Lung (tissue), 11 donors: ENCODE measurements at regions not wholly inside any gene's neighbourhood (a gene's known extent, or its start where the extent isn't known, plus 50 kb on each side); places are given as distances from the start of the nearest gene placed in this dataset.
A peak's percentile ranks its signal among the peaks of the same experiment; 100 is the strongest.

Experiments
- ATAC-seq: fragments of 200-7000 bp; cut with Tn5 transposase; one replicate; pipeline ENCODE4 v1.9.1; 2020; ENCODE audit warnings: moderate number of reproducible peaks; ENCODE audit not compliant: insufficient read depth, low FRiP score
- DNase-seq, 3 donors: peaks; one replicate each; pipeline ENCODE4 v3.0.0-alpha.2; 2013 to 2017
- H3K27ac ChIP-seq, 2 donors: one replicate each; pipeline ENCODE4 v1.5.1; 2013; ENCODE audit warnings: mild to moderate bottlenecking in 2 of 2, moderate library complexity in 2 of 2, control low read depth in 1 of 2, inconsistent platforms in 1 of 2, low read depth in 1 of 2, low read length in 1 of 2
- H3K27me3 ChIP-seq, 3 donors: one replicate each; pipeline ENCODE4 v1.5.1; 2013; ENCODE audit warnings: low read length in 2 of 3; ENCODE audit not compliant: control insufficient read depth in 3 of 3, insufficient read depth in 3 of 3
- H3K36me3 ChIP-seq, 4 donors: one replicate each; pipeline ENCODE4 v1.5.1; 2013; ENCODE audit warnings: low read length in 4 of 4, mild to moderate bottlenecking in 1 of 4, moderate library complexity in 1 of 4; ENCODE audit not compliant: control insufficient read depth in 4 of 4, insufficient read depth in 4 of 4
- H3K4me1 ChIP-seq, 5 donors: one replicate each; pipeline ENCODE4 v1.5.1; 2013; ENCODE audit warnings: low read length in 5 of 5, mild to moderate bottlenecking in 2 of 5, moderate library complexity in 1 of 5; ENCODE audit not compliant: control insufficient read depth in 5 of 5, insufficient read depth in 5 of 5
- H3K4me3 ChIP-seq: one replicate; pipeline ENCODE4 v1.5.1; 2013; ENCODE audit warnings: mild to moderate bottlenecking, control low read depth, moderate library complexity
- H3K9ac ChIP-seq, 2 donors: one replicate each; pipeline ENCODE4 v1.5.1; 2013; ENCODE audit warnings: low read length in 2 of 2, control low read depth in 1 of 2; ENCODE audit not compliant: insufficient read depth in 1 of 2
- H3K9me3 ChIP-seq, 4 donors: one replicate each; pipeline ENCODE4 v1.5.1; 2013; ENCODE audit warnings: low read length in 3 of 4, mild to moderate bottlenecking in 1 of 4, moderate library complexity in 1 of 4; ENCODE audit not compliant: control insufficient read depth in 4 of 4, insufficient read depth in 3 of 4
- WGBS, 2 donors: extraction: QIAGEN DNeasy Blood & Tissue Kit; methylation state at CpG; one replicate each; pipeline ENCODE4 v1.1.7; 2013; 5-methylcytosine and 5-hydroxymethylcytosine counted together
- TF ChIP-seq, protein P1 (sequence below): IDR thresholded peaks from 2 replicates; pipeline ENCODE4 v1.5.1; 2012; ENCODE audit warnings: mild to moderate bottlenecking; ENCODE audit errors: control extremely low read depth, extremely low read depth
- donor health status: control.
- donor health status: control.
- donor health status: Bipolar disorder and iron deficiency.
- donor health status: healthy.
- donor health status: DM: yes; HTN: yes; CAD: no.

DNA sequence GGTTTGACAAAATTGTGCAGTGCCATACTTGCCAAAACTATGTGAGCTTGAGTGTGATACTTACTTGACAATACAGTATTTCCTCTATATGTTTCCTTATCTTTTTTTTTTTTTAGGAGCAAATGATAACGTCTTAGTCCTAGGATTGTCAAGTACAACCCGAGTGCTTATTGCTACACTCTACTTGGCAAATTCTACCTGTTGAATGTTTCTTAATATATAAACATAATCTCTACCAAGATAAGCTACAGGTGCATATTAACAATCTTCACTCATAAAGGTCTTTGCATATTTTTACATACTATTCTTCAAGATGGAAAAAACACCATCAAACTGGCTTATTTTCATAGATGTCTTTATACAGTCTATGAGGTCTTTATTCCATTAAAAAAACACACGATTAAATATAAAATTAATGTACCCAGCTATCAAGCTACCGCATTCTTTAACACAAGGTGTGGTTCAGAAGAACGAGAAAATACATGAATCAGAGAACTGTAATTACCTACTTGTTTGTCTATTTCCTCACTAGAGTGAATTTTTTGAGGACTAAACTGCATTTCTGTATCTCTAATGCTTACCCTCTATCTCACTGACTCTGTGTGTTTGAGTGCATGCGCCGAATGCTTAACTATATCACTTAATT lies 76.1 kb upstream of the PDSS1 start:
- no peak overlapping the region for H3K4me3 ChIP-seq
- peaks cover 0 to 39% (median 23%) of the 10 kb centered on the region in 3 donors for H3K27me3 ChIP-seq
- H3K27ac ChIP-seq, result peak overlapping the region in 1 of 2 donors; percentile 79
- ATAC-seq (peak; percentile 32), DNase-seq (no peak)
- 65 to 74% methylated on average over 7 of the region's 7 CpGs for WGBS, 2 donors
- peaks cover 0 to 3% (median 0%) of the 10 kb centered on the region in 5 donors for H3K4me1 ChIP-seq
- no peak overlapping the region for H3K9ac ChIP-seq
- no peaks in the 10 kb centered on the region for H3K36me3 ChIP-seq
- no peaks in the 10 kb centered on the region for H3K9me3 ChIP-seq
- TF ChIP-seq, protein P1, sequence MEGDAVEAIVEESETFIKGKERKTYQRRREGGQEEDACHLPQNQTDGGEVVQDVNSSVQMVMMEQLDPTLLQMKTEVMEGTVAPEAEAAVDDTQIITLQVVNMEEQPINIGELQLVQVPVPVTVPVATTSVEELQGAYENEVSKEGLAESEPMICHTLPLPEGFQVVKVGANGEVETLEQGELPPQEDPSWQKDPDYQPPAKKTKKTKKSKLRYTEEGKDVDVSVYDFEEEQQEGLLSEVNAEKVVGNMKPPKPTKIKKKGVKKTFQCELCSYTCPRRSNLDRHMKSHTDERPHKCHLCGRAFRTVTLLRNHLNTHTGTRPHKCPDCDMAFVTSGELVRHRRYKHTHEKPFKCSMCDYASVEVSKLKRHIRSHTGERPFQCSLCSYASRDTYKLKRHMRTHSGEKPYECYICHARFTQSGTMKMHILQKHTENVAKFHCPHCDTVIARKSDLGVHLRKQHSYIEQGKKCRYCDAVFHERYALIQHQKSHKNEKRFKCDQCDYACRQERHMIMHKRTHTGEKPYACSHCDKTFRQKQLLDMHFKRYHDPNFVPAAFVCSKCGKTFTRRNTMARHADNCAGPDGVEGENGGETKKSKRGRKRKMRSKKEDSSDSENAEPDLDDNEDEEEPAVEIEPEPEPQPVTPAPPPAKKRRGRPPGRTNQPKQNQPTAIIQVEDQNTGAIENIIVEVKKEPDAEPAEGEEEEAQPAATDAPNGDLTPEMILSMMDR, result no peak

DNA sequence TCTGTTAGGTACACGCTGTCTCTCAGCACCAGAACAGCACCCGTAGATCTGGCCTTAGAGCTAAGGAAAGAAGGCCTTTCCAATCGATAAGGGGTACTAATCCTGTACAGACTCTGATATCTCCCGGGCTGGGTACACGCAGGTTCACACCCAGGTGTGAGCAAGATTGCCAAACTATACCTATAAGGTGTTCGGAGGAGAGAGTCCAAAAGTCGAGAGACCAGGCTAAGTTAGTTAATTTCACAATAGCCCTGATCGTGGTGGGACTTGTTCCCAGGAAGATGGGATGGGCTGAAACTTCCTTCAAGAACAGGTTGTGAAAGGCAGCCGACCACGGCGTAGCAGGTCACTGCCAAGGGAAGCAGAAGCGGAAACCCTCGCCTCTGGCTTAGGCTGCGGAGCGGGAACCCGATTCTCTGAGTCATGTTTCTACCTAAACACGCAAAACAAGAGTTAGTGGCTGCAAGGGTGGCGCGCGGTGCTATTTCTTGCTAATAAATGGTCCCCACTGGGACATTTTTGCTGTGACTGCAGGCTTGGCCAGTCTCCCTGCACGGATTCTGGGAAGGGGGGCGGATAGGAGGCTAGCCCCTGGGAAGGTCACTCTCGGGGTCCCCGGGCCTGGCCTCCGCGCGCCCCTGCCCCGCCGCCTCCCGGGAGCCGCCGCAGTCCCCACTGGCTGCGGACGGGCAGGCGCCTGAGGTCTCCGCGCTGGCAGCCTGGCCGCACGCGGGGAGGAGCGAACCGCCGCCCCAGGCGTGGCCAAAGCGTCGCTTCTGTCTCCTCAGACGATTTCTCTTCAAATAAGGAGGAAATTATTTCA lies 75.4 kb upstream of the PDSS1 start:
- no peaks in the 10 kb centered on the region for H3K36me3 ChIP-seq
- no peak overlapping the region for H3K4me3 ChIP-seq
- H3K9ac ChIP-seq, result no peak overlapping the region
- 7 to 12% methylated on average over 47 of the region's 47 CpGs for WGBS, 2 donors
- TF ChIP-seq, protein P1, result no peak
- peak; percentile 79 for ATAC-seq
- peaks cover 0 to 3% (median 0%) of the 10 kb centered on the region in 5 donors for H3K4me1 ChIP-seq
- no peaks in the 10 kb centered on the region for H3K9me3 ChIP-seq
- H3K27ac ChIP-seq, result peak overlapping the region in 1 of 2 donors; percentile 79
- peaks cover 0 to 39% (median 23%) of the 10 kb centered on the region in 3 donors for H3K27me3 ChIP-seq
- DNase-seq, result peak in 1 of 3 donors; percentile 22

DNA sequence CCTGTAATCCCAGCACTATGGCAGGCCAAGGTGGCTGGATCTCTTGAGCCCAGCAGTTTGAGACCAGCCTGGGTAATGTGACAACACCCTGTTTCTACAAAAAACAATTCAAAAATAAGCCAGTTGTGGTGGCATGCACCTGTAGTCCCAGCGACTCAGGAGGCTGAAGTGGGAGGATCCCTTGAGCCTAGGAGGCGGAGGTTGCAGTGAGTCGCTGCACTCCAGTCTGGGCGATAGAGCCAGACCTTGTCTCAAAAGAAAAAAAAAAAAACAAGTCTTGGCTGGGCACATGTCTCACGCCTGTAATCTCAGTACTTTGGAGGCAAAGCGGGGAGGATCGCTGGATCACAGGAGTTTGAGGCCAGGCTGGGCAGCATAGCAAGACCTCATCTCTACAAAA lies 74.6 kb upstream of the PDSS1 start:
- Histone ChIP-seq H3K9ac (no peak overlapping the region), H3K27ac (no peak overlapping the region), H3K27me3 (peaks cover 0 to 39% (median 23%) of the 10 kb centered on the region in 3 donors), H3K36me3 (no peaks in the 10 kb centered on the region), H3K4me3 (no peak overlapping the region), H3K9me3 (no peaks in the 10 kb centered on the region), H3K4me1 (peaks cover 0 to 3% (median 0%) of the 10 kb centered on the region in 5 donors)
- DNase-seq (no peak), ATAC-seq (no peak)
- 90 to 95% methylated on average over 7 of the region's 7 CpGs for WGBS, 2 donors
- TF ChIP-seq, protein P1, result no peak
